Spleen (tissue), 7 donors: ENCODE measurements at regions not wholly inside any gene's neighbourhood (a gene's known extent, or its start where the extent isn't known, plus 50 kb on each side); places are given as distances from the start of the nearest gene placed in this dataset.

ENCODE experiments used
- POLR2A ChIP-seq, 3 donors: fragments of 450-650 bp; IDR thresholded peaks; one replicate each; pipeline ENCODE4 v1.5.1; 2017; ENCODE audit warnings: antibody characterized with exemption in 3 of 3, mild to moderate bottlenecking in 1 of 3
- POLR2AphosphoS5 ChIP-seq, 3 donors: sonication (generic); formaldehyde crosslinking; IDR thresholded peaks; one replicate each; pipeline ENCODE4 v1.5.1; 2017; ENCODE audit warnings: antibody characterized with exemption in 3 of 3
- TF ChIP-seq, protein P1 (sequence below), 11 experiments: fragments of 200-600 bp in 7 of 11; fragments of 450-650 bp in 4 of 11; sonication (generic) in 4 of 11; IDR thresholded peaks in 8 of 11; conservative IDR thresholded peaks in 3 of 11; 1 replicate in 7 of 11; 2 replicates in 4 of 11; pipeline versions ENCODE4 v1.4.0 to v1.8.0; 2016 to 2021; ENCODE audit warnings: antibody characterized with exemption in 11 of 11, inconsistent platforms in 4 of 11, mild to moderate bottlenecking in 1 of 11
- donor health status: DM: no; HTN: no; CAD: no; lungs with moderate emphysema.
- donor health status: DM: no; HTN: no; CAD: no.
- donor health status: DM: no; HTN: no; CAD: no.

DNA sequence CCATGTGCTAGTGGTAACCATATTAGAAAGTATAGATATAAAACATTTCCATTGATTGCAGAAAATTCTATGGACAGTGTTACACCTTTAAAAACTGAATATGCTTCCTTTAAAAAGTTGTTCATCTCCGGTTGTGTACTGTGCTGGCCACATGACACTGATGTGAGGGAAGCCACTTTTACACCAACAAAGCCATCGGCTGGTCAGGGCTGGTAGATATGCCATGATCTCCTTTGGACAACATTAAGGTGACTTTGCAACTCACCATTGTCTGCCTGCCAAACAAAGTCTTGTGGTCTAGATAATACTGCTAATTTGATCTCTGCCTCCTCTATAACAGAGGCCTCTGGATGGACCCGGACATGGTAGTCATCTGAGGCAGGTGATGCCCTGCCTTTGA lies 156.0 kb upstream of the RARB start:
- TF ChIP-seq POLR2A (IDR thresholded peaks at IDR 0.05) (no peak), POLR2AphosphoS5 (IDR thresholded peaks at IDR 0.05) (no peak)
- TF ChIP-seq, protein P1, sequence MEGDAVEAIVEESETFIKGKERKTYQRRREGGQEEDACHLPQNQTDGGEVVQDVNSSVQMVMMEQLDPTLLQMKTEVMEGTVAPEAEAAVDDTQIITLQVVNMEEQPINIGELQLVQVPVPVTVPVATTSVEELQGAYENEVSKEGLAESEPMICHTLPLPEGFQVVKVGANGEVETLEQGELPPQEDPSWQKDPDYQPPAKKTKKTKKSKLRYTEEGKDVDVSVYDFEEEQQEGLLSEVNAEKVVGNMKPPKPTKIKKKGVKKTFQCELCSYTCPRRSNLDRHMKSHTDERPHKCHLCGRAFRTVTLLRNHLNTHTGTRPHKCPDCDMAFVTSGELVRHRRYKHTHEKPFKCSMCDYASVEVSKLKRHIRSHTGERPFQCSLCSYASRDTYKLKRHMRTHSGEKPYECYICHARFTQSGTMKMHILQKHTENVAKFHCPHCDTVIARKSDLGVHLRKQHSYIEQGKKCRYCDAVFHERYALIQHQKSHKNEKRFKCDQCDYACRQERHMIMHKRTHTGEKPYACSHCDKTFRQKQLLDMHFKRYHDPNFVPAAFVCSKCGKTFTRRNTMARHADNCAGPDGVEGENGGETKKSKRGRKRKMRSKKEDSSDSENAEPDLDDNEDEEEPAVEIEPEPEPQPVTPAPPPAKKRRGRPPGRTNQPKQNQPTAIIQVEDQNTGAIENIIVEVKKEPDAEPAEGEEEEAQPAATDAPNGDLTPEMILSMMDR (IDR thresholded peaks at IDR 0.05 in 8 of 11, conservative IDR thresholded peaks at IDR 0.05 in 3 of 11), result no peak
